Loucy (cell line): ENCODE measurements at regions not wholly inside any gene's neighbourhood (a gene's known extent, or its start where the extent isn't known, plus 50 kb on each side); places are given as distances from the start of the nearest gene placed in this dataset.

Source experiments
- EZH2phosphoT487 ChIP-seq: fragments of 200-600 bp; IDR thresholded peaks from 2 replicates; pipeline ENCODE4 v1.6.1; 2018; ENCODE audit warnings: antibody characterized with exemption, mild to moderate bottlenecking, moderate library complexity, borderline replicate concordance
- TF ChIP-seq, protein P1 (sequence below): fragments of 200-600 bp; sonication (generic); conservative IDR thresholded peaks from 2 replicates; pipeline ENCODE4 v1.5.1; 2014; ENCODE audit warnings: mild to moderate bottlenecking, antibody characterized with exemption, low read length

DNA sequence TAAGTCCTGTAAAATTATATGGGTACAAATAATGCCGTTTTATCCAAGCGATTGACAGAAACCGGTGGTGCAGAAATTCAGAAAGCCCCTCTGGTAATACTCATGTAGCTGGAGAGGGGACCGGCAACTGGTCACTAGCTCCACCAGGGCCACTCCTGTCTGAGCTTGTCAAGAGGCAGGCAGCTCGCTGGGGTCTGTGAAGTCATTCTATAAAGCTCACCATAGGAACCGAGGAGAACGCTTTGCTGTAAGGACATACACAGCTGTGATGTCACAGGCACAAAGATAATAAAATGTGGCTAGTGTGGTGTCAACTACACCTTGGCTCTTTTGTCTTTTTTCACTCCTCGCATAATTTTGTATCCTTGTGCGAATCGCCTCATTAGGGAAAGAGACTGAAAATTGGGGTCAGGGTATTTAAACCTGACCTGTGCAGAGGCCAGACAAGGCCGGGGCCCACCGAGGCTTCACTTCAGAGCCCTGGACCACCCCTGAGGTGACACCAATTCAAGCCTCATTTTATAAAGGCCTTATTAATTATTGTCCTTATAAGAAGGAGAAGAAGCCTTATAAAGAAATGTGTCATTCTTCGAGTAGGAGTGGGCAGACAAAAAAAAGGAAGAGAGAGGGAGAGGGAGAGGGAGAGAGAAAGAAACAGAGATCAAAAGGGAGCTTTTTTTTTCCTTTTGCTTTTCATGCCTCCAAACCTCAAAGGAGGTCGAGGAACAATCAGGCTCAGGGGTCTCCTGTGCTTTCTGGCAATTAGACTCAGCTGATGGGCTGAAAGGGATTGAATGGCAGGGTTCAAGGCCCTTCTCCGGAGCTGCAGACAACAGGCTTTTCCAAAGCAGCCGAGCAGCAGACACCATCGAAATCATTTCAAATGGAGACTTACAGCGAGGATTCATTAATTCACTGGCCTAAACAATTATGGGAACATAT is 813.3 kb upstream of the ARRDC4 start:
- TF ChIP-seq, protein P1, sequence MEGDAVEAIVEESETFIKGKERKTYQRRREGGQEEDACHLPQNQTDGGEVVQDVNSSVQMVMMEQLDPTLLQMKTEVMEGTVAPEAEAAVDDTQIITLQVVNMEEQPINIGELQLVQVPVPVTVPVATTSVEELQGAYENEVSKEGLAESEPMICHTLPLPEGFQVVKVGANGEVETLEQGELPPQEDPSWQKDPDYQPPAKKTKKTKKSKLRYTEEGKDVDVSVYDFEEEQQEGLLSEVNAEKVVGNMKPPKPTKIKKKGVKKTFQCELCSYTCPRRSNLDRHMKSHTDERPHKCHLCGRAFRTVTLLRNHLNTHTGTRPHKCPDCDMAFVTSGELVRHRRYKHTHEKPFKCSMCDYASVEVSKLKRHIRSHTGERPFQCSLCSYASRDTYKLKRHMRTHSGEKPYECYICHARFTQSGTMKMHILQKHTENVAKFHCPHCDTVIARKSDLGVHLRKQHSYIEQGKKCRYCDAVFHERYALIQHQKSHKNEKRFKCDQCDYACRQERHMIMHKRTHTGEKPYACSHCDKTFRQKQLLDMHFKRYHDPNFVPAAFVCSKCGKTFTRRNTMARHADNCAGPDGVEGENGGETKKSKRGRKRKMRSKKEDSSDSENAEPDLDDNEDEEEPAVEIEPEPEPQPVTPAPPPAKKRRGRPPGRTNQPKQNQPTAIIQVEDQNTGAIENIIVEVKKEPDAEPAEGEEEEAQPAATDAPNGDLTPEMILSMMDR: no peak
- no peak for TF ChIP-seq EZH2phosphoT487
